ENCODE measurements at regions not wholly inside any gene's neighbourhood (a gene's known extent, or its start where the extent isn't known, plus 50 kb on each side); places are given as distances from the start of the nearest gene placed in this dataset.

GRCh38 chr9:26684029-26684428 is 208.6 kb downstream of the CAAP1 start:
- TF ChIP-seq POLR2A (IDR thresholded peaks at IDR 0.05), result no peak
- TF ChIP-seq, protein P1, sequence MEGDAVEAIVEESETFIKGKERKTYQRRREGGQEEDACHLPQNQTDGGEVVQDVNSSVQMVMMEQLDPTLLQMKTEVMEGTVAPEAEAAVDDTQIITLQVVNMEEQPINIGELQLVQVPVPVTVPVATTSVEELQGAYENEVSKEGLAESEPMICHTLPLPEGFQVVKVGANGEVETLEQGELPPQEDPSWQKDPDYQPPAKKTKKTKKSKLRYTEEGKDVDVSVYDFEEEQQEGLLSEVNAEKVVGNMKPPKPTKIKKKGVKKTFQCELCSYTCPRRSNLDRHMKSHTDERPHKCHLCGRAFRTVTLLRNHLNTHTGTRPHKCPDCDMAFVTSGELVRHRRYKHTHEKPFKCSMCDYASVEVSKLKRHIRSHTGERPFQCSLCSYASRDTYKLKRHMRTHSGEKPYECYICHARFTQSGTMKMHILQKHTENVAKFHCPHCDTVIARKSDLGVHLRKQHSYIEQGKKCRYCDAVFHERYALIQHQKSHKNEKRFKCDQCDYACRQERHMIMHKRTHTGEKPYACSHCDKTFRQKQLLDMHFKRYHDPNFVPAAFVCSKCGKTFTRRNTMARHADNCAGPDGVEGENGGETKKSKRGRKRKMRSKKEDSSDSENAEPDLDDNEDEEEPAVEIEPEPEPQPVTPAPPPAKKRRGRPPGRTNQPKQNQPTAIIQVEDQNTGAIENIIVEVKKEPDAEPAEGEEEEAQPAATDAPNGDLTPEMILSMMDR (IDR thresholded peaks at IDR 0.05), result no peak

All from body of pancreas (tissue), 4 donors.